CD8-positive, alpha-beta memory T cell (primary cell): ENCODE measurements at regions not wholly inside any gene's neighbourhood (a gene's known extent, or its start where the extent isn't known, plus 50 kb on each side); places are given as distances from the start of the nearest gene placed in this dataset.
"Not testable (repeated sequence)": the region's sequence is repeated elsewhere in the genome, so short reads cannot be mapped to it uniquely, and the experiment has no call there.

Experiments
- CTCF ChIA-PET: fragments of 350-600 bp; sonication (Branson Sonifier 250); formaldehyde crosslinking; loops from one replicate; lab custom pipeline; 2021; ENCODE audit warnings: antibody characterized with exemption; lab: Charles Lee
- POLR2A ChIA-PET: fragments of 350-600 bp; sonication (Branson Sonifier 250); formaldehyde crosslinking; loops from one replicate; lab custom pipeline; 2021; ENCODE audit warnings: antibody characterized with exemption; lab: Charles Lee
- DNase-seq, 5 donors: peaks; one replicate each; pipeline versions ENCODE4 v3.0.0 to v3.0.0-alpha.2; 2020 to 2022; ENCODE audit warnings: mixed read lengths in 1 of 5
- H3K27ac ChIP-seq: one replicate; pipeline ENCODE4 v1.7.0; 2013; ENCODE audit warnings: low read depth, mild to moderate bottlenecking, low read length, moderate library complexity
- H3K27me3 ChIP-seq: 2 replicates; pipeline ENCODE4 v1.7.0; 2013; ENCODE audit warnings: low read length, mild to moderate bottlenecking; ENCODE audit not compliant: insufficient read depth, poor library complexity, severe bottlenecking
- H3K36me3 ChIP-seq: 2 replicates; pipeline ENCODE4 v1.7.0; 2013; ENCODE audit warnings: mild to moderate bottlenecking, low read length, moderate library complexity; ENCODE audit not compliant: insufficient read depth
- H3K4me1 ChIP-seq: 2 replicates; pipeline ENCODE4 v1.7.0; 2013; ENCODE audit warnings: mild to moderate bottlenecking, low read length, moderate library complexity; ENCODE audit not compliant: insufficient read depth
- H3K4me3 ChIP-seq: 2 replicates; pipeline ENCODE4 v1.7.0; 2013; ENCODE audit warnings: mild to moderate bottlenecking, low read length
- H3K9me3 ChIP-seq: 2 replicates; pipeline ENCODE4 v1.7.0; 2013; ENCODE audit warnings: mild to moderate bottlenecking, low read length
- H3K27ac Mint-ChIP-seq, 8 donors: one replicate each; pipeline ENCODE4 v1.8.0; 2020 to 2021; ENCODE audit warnings: mixed read lengths in 8 of 8, mild to moderate bottlenecking in 6 of 8, inconsistent platforms in 3 of 8, moderate library complexity in 3 of 8
- H3K27me3 Mint-ChIP-seq, 2 donors: one replicate each; pipeline ENCODE4 v1.8.0; 2020 to 2021; ENCODE audit warnings: mixed read lengths in 2 of 2, mild to moderate bottlenecking in 1 of 2, moderate library complexity in 1 of 2
- H3K36me3 Mint-ChIP-seq, 3 donors: one replicate each; pipeline ENCODE4 v1.8.0; 2020 to 2021; ENCODE audit warnings: mixed read lengths in 3 of 3, inconsistent platforms in 1 of 3, mild to moderate bottlenecking in 1 of 3
- H3K4me1 Mint-ChIP-seq, 3 donors: one replicate each; pipeline ENCODE4 v1.8.0; 2020 to 2021; ENCODE audit warnings: mixed read lengths in 3 of 3, inconsistent platforms in 1 of 3, mild to moderate bottlenecking in 1 of 3
- H3K4me3 Mint-ChIP-seq, 7 donors: one replicate each; pipeline ENCODE4 v1.8.0; 2020 to 2021; ENCODE audit warnings: mixed read lengths in 7 of 7, mild to moderate bottlenecking in 6 of 7, moderate library complexity in 4 of 7, inconsistent platforms in 2 of 7
- H3K9me3 Mint-ChIP-seq, 5 donors: one replicate each; pipeline ENCODE4 v1.8.0; 2020 to 2022; ENCODE audit warnings: mixed read lengths in 5 of 5, mild to moderate bottlenecking in 3 of 5, moderate library complexity in 2 of 5, inconsistent platforms in 1 of 5

DNA sequence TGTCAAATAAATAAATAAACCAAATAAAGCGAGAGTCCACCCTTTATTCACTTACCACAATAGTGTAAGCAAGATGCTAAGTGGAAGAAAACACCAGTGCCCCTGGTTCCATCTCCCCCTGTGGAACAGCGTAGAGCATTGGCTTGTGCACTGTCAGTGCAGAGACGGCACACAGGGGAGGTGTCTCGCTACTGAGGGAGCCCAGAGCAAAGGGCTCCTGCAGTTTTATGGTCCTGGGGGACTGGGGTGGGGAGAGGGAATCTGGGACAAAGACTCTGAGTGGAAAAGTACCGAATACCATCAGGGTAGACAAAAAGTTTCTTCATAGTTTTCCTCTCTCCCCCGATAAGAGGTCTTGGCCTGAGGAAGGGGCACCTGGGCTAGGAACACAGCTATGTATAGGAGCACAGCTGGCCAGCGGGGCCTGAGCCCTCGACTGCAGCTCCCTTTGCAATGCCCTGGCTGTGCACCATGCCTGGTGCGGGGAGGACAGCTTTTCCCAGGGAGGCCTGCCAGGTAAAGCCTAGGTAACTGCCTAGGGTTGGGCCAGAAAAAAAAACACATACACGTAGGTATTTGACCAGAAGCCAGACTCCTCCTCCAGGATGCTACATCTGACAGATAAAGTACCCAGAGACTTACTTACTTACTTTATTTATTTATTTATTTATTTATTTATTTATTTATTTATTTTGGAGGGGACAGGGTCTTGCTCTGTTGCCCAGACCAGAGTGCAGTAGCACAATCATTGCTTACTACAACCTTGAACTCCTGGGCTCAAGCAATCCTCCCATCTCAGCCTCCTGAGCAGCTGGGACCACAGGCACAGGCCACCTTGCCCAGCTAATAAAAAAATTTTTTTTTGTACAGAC, 88.8 kb upstream of the KIF5B start:
- H3K27me3 ChIP-seq, result no peaks in the 10 kb centered on the region
- H3K36me3 ChIP-seq, result no peaks in the 10 kb centered on the region
- ChIA-PET POLR2A (no interaction called here), CTCF (no interaction called here)
- Mint-ChIP-seq H3K36me3 (no peaks in the 10 kb centered on the region), H3K9me3 (no peaks in the 10 kb centered on the region), H3K4me3 (no peak overlapping the region), H3K4me1 (peaks cover 0 to 10% (median 9%) of the 10 kb centered on the region in 3 donors), H3K27me3 (peaks cover 0 to 3% of the 10 kb centered on the region in 2 donors), H3K27ac (no peak overlapping the region)
- H3K4me1 ChIP-seq, result peaks cover 4% of the 10 kb centered on the region
- H3K9me3 ChIP-seq, result no peaks in the 10 kb centered on the region
- DNase-seq, result no peak
- no peak overlapping the region for H3K4me3 ChIP-seq
- no peak overlapping the region for H3K27ac ChIP-seq

GRCh38 chr10:32143302-32143847, 87.2 kb upstream of the KIF5B start:
- no peaks in the 10 kb centered on the region for H3K9me3 ChIP-seq
- Mint-ChIP-seq H3K4me3 (no peak overlapping the region), H3K4me1 (no peaks in the 10 kb centered on the region), H3K27me3 (peaks cover 0 to 3% of the 10 kb centered on the region in 2 donors), H3K36me3 (no peaks in the 10 kb centered on the region), H3K9me3 (no peaks in the 10 kb centered on the region), H3K27ac (no peak overlapping the region)
- ChIA-PET CTCF (no interaction called here), POLR2A (no interaction called here)
- no peak overlapping the region for H3K4me3 ChIP-seq
- H3K36me3 ChIP-seq, result no peaks in the 10 kb centered on the region
- no peak overlapping the region for H3K27ac ChIP-seq
- H3K4me1 ChIP-seq, result no peaks in the 10 kb centered on the region
- DNase-seq, result no peak
- H3K27me3 ChIP-seq, result no peaks in the 10 kb centered on the region

DNA sequence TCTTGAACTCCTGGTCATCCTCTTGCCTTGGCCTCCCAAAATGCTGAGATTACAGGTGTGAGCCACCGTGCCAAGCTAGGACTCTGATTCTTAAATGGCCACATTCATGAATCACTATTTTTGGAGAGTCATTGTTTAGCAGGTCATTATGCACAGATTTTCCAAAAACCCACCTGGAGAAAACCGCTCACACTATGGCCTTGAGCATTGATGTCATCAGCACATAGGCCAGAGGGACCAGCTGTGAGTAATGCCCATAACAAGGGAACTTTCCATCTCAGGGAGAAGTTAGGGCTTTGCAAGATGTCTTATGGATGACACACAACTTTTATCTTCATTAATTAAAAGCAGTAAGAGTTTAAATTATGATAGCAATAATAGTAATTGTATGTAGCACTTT, 86.4 kb upstream of the KIF5B start:
- H3K9me3 Mint-ChIP-seq, result no peaks in the 10 kb centered on the region
- ChIA-PET POLR2A (no interaction called here), CTCF (no interaction called here)
- H3K27me3 Mint-ChIP-seq, result peaks cover 0 to 3% of the 10 kb centered on the region in 2 donors
- Histone ChIP-seq H3K27me3 (no peaks in the 10 kb centered on the region), H3K36me3 (no peaks in the 10 kb centered on the region), H3K9me3 (no peaks in the 10 kb centered on the region), H3K4me1 (no peaks in the 10 kb centered on the region), H3K27ac (no peak overlapping the region), H3K4me3 (no peak overlapping the region)
- H3K4me1 Mint-ChIP-seq, result no peaks in the 10 kb centered on the region
- no peak overlapping the region for H3K27ac Mint-ChIP-seq
- DNase-seq, result no peak
- H3K4me3 Mint-ChIP-seq, result no peak overlapping the region
- no peaks in the 10 kb centered on the region for H3K36me3 Mint-ChIP-seq

- Mint-ChIP-seq H3K36me3 (no peaks in the 10 kb centered on the region), H3K4me3 (no peak overlapping the region), H3K27me3 (peaks cover 0 to 3% of the 10 kb centered on the region in 2 donors), H3K27ac (no peak overlapping the region), H3K4me1 (no peaks in the 10 kb centered on the region), H3K9me3 (no peaks in the 10 kb centered on the region)
- Histone ChIP-seq H3K4me1 (no peaks in the 10 kb centered on the region), H3K27ac (no peak overlapping the region), H3K9me3 (no peaks in the 10 kb centered on the region), H3K36me3 (no peaks in the 10 kb centered on the region), H3K27me3 (no peaks in the 10 kb centered on the region), H3K4me3 (no peak overlapping the region)
- POLR2A ChIA-PET, result no interaction called here
- DNase-seq, result no peak
- CTCF ChIA-PET, result no interaction called here
Observed at GRCh38 chr10:32141018-32141807, 85.0 kb upstream of the KIF5B start.

GRCh38 chr10:32140403-32140802, 84.2 kb upstream of the KIF5B start:
- no peak overlapping the region for H3K4me3 ChIP-seq
- ChIA-PET POLR2A (no interaction called here), CTCF (interaction anchor here (1.4 kb wide), 1 partner anchor 10 kb away, joined by 3 read pairs; no protein-coding TSS in a partner anchor)
- no peaks in the 10 kb centered on the region for H3K36me3 Mint-ChIP-seq
- no peaks in the 10 kb centered on the region for H3K36me3 ChIP-seq
- H3K4me3 Mint-ChIP-seq, result no peak overlapping the region
- H3K4me1 ChIP-seq, result no peaks in the 10 kb centered on the region
- H3K9me3 Mint-ChIP-seq, result no peaks in the 10 kb centered on the region
- H3K27ac ChIP-seq, result no peak overlapping the region
- H3K4me1 Mint-ChIP-seq, result no peaks in the 10 kb centered on the region
- no peaks in the 10 kb centered on the region for H3K9me3 ChIP-seq
- no peak overlapping the region for H3K27ac Mint-ChIP-seq
- no peak for DNase-seq
- no peaks in the 10 kb centered on the region for H3K27me3 ChIP-seq
- peaks cover 0 to 3% of the 10 kb centered on the region in 2 donors for H3K27me3 Mint-ChIP-seq

DNA sequence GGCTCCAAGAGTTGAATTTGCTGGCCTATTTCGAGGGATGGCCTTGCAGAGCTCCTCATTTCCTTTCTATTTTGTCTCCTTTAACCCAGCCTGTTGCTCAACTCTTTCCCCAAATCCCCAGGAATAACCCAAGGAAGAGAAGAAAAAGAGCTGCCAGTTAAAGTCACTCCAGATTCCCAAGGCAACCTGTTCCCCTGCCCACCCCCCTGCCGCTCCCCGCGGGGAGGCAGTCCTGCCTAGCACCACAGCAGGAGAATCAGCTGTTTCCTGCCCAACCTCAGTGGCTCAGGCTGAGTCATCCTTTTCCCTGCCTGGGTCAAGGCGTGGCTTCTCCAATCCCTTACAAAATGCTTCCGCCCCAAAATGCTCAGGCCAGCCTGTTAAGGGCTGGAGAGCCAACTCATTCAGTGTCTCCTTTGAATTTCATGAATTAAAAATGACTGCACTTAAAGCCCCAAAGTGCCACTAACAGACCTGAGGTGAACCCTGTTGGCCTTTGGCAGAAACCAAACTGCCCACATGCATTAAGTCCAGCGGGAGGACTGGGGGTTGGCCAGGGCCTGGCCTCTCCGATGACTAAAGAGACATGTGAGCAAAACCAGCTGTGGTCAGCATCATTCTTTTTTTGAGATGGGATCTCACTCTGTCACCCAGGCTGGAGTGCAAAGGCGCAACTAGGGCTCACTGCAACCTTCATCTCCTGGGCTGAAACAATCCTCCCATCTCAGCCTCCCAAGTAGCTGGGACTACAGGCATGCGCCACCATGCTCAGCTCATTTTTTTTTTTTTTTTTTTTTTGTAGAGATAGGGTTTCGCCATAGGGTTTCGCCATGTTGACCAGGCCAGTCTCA, 83.2 kb upstream of the KIF5B start:
- CTCF ChIA-PET, result interaction anchor here (1.4 kb wide), 1 partner anchor 11 kb away, joined by 3 read pairs; no protein-coding TSS in a partner anchor
- POLR2A ChIA-PET, result no interaction called here
- Mint-ChIP-seq H3K9me3 (no peaks in the 10 kb centered on the region), H3K4me3 (no peak overlapping the region), H3K27me3 (peaks cover 0 to 3% of the 10 kb centered on the region in 2 donors), H3K36me3 (no peaks in the 10 kb centered on the region), H3K4me1 (no peaks in the 10 kb centered on the region), H3K27ac (peak overlapping the region in 1 of 8 donors; percentile 55)
- Histone ChIP-seq H3K4me1 (no peaks in the 10 kb centered on the region), H3K4me3 (no peak overlapping the region), H3K27me3 (no peaks in the 10 kb centered on the region), H3K9me3 (no peaks in the 10 kb centered on the region), H3K36me3 (no peaks in the 10 kb centered on the region), H3K27ac (no peak overlapping the region)
- DNase-seq, result no peak

GRCh38 chr10:32136927-32137326, 80.7 kb upstream of the KIF5B start:
- H3K27ac Mint-ChIP-seq, H3K4me3 ChIP-seq, POLR2A ChIA-PET, H3K27me3 ChIP-seq, DNase-seq, H3K4me1 Mint-ChIP-seq, H3K36me3 Mint-ChIP-seq, H3K4me3 Mint-ChIP-seq, H3K9me3 Mint-ChIP-seq, H3K36me3 ChIP-seq, CTCF ChIA-PET, H3K27ac ChIP-seq, H3K4me1 ChIP-seq, H3K27me3 Mint-ChIP-seq, H3K9me3 ChIP-seq: not testable (repeated sequence)
